Thyroid gland (tissue), 4 donors: ENCODE measurements at regions not wholly inside any gene's neighbourhood (a gene's known extent, or its start where the extent isn't known, plus 50 kb on each side); places are given as distances from the start of the nearest gene placed in this dataset.
"Not testable (repeated sequence)": the region's sequence is repeated elsewhere in the genome, so short reads cannot be mapped to it uniquely, and the experiment has no call there.

Experiments used
- POLR2A ChIP-seq, 2 donors: fragments of 450-650 bp; IDR thresholded peaks; one replicate each; pipeline ENCODE4 v1.6.1; 2017; ENCODE audit warnings: antibody characterized with exemption in 2 of 2, mild to moderate bottlenecking in 2 of 2, moderate library complexity in 1 of 2
- TF ChIP-seq, protein P1 (sequence below), 6 experiments: fragments of 200-600 bp in 3 of 6; fragments of 450-650 bp in 3 of 6; sonication (generic) in 3 of 6; IDR thresholded peaks; one replicate each; pipeline ENCODE4 v1.5.1; 2016 to 2019; ENCODE audit warnings: antibody characterized with exemption in 6 of 6, mild to moderate bottlenecking in 2 of 6, inconsistent platforms in 1 of 6, moderate library complexity in 1 of 6

DNA sequence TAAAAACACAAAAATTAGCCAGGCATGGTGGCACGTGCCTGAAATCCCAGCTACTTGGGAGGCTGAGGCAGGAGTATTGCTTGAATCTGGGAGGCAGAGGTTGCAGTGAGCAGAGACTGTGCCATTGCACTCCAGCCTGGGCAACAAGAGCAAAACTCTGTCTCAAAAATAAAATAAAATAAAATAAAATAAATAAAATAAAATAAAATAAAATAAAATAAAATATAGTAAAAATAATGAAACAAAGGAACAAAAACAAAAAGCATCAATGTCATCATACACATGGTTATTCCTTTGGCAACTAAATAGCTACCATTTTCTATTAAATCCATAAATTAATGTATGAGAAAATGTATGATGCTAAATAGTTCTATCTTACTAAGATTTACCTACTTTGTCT is 1123.9 kb downstream of the MRPL39 start:
- TF ChIP-seq, protein P1, sequence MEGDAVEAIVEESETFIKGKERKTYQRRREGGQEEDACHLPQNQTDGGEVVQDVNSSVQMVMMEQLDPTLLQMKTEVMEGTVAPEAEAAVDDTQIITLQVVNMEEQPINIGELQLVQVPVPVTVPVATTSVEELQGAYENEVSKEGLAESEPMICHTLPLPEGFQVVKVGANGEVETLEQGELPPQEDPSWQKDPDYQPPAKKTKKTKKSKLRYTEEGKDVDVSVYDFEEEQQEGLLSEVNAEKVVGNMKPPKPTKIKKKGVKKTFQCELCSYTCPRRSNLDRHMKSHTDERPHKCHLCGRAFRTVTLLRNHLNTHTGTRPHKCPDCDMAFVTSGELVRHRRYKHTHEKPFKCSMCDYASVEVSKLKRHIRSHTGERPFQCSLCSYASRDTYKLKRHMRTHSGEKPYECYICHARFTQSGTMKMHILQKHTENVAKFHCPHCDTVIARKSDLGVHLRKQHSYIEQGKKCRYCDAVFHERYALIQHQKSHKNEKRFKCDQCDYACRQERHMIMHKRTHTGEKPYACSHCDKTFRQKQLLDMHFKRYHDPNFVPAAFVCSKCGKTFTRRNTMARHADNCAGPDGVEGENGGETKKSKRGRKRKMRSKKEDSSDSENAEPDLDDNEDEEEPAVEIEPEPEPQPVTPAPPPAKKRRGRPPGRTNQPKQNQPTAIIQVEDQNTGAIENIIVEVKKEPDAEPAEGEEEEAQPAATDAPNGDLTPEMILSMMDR (IDR thresholded peaks at IDR 0.05) = not testable (repeated sequence)
- not testable (repeated sequence) for TF ChIP-seq POLR2A (IDR thresholded peaks at IDR 0.05)
